ENCODE measurements at regions not wholly inside any gene's neighbourhood (a gene's known extent, or its start where the extent isn't known, plus 50 kb on each side); places are given as distances from the start of the nearest gene placed in this dataset.

- TF ChIP-seq CTCF (IDR thresholded peaks at IDR 0.05; ENCODE audit: low read depth, low read length, poor library complexity, severe bottlenecking): no peak
- TF ChIP-seq EZH2phosphoT487 (IDR thresholded peaks at IDR 0.05; ENCODE audit: borderline replicate concordance, low read length): no peak
Measured at GRCh38 chr18:38654946-38655345, 1089.3 kb upstream of the CELF4 start.

Measured in DOHH2 (cell line).